Fibroblast of gingiva (primary cell): ENCODE measurements at regions not wholly inside any gene's neighbourhood (a gene's known extent, or its start where the extent isn't known, plus 50 kb on each side); places are given as distances from the start of the nearest gene placed in this dataset.
"Not testable (repeated sequence)": the region's sequence is repeated elsewhere in the genome, so short reads cannot be mapped to it uniquely, and the experiment has no call there.

Source experiments
- DNase-seq: peaks from one replicate; pipeline ENCODE4 v3.0.0-alpha.2; 2011; ENCODE audit warnings: low read depth

GRCh38 chr10:9289811-9290210 lies 1235.3 kb downstream of the GATA3 start:
- DNase-seq, result peak; percentile 41

DNA sequence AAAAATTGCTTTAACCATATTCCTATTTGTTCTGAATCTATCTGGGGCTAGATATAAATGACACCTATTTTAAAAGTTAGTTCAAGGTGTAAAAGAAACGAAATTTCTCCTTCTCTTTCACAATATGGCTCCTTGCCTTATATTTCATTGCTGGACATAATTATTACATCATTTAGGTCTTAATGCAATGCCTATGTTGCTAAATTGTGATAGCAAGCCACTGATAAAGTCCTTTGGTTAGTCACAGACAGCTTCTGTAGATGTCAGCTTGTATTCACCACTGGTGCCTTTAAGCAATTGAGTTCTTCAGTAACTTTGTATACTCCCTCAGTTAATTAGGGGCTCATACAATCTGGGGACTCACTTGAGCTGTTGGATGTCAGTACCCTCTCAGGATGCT lies 1236.6 kb downstream of the GATA3 start:
- no peak for DNase-seq

DNA sequence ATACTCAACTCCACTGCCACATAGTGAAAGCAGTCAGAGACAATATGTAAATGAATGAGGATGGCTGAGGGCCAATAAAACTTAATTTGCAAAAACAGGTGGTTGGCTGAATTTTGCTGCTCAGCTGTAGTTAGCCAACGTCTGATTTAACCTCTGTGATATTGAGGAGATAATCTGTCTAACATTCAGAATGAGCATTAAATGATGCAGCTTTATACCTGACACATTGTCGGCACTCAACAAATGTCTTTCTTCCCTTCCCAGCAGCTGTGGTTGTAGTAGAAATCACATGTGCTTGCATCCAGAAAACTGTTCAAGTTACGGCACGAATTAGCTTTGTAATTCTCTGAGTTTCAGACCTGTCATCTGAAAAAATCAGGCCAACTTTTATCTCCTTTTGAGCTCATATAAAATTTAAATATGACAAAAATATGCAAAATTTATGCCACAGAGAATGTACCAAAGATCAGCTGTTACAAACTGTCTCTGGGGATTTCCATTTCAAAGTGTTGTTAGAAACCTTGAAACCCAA lies 1239.7 kb downstream of the GATA3 start:
- DNase-seq, result no peak

- DNase-seq, result no peak
Observed at GRCh38 chr10:9294865-9295264, 1240.4 kb downstream of the GATA3 start.

DNA sequence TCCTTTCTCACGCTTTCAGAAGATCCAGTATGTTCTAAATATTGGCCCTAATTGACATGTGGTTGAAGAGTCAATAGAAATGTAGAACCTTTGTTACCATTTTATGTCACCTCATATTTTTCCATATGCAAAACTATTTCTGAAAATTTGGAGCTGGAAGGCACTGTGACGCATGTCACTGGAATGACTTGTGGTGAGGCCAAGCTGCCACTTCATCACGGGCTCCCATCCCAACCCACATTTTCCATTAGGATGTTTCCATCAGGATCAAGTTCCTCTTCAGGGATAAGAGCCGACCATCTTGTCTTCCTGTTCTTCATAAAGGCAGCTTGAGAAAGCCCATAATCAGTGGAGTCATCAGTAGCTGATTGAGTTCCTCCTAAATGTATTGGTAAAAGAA lies 1241.7 kb downstream of the GATA3 start:
- DNase-seq, result peak; percentile 69

DNA sequence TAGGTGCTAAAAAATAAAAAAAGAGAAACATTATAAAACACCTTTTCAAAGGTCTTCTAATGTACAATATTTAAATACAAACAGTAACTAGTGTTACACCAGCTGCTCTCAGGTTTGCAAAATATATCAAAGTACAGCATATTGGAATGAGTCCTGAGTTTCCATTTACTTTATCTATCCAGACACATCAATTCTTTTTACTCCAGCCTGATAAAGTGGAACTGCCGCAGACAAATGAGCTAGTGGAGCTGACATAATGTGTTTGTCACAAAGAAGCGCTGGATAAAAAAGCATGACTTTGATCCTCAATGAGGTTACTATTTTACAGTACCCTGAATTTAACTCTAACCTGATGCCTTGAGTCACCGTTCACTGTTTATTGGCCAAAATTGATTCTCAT lies 1243.1 kb downstream of the GATA3 start:
- DNase-seq, result no peak

DNA sequence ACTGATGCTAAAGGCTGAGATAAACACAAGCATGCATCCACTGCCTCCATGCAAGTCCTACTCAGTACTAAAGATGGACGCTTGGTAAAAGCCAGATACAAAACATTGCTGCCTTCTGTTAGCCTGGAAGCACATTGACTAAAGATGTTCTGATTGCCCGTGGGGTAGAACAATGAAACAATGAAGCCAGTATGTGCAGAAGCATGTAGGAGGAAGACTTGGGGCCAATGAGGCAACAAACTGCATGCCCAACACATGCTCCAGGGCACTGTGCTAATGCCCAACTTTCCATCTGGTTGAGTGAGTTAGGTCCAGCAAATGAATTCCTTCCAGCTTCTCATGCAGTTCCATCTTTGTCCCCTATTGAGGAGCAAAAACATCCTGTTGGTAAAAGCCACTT lies 1245.5 kb downstream of the GATA3 start:
- DNase-seq, result peak; percentile 5

DNA sequence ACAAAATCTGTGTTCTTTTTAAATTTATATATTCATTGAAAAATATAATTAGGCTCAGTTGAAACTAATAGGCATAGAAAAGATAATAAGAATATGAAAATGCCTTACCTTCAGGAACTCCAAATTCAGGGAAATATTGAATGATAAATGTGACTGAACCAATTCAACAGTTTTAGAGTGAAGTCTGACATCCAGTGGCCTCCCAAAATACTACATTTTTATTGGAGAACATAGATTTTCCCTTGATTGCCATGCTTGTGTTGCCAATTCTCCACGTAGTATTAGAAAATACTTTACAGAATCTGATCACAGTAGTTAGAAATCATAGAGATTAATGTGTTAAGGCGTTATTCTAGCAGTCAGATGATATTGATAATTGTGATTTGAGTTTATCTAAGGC lies 1246.7 kb downstream of the GATA3 start:
- no peak for DNase-seq

GRCh38 chr10:9301554-9301953 lies 1247.1 kb downstream of the GATA3 start:
- no peak for DNase-seq

DNA sequence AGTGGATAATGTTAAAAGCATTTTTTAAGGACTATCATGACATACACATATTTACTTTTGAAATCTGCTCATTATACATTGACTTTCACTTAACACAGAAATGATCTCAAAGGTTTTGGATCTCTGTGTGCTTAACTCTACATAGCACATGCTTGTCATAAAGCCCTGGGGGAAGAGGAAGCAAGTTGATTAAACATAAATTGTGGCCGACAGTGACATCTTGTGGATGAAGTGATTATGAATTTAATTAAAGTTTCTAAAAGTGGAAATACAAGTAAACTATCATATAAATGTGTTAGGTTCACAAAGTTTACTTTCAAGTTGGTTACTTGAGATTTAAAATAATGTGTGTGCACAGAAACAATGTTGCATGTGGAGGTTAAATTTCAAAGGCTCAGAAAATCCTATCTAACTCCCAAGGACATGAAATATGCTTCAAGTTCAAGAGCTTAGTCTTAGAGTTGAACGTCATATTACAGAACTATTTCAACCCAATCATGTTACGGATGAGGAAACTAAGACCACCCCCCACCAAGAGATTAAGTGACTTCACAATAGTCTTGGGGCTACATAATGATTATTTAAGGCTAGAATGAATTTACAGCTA lies 1247.8 kb downstream of the GATA3 start:
- DNase-seq, result peak; percentile 49

DNA sequence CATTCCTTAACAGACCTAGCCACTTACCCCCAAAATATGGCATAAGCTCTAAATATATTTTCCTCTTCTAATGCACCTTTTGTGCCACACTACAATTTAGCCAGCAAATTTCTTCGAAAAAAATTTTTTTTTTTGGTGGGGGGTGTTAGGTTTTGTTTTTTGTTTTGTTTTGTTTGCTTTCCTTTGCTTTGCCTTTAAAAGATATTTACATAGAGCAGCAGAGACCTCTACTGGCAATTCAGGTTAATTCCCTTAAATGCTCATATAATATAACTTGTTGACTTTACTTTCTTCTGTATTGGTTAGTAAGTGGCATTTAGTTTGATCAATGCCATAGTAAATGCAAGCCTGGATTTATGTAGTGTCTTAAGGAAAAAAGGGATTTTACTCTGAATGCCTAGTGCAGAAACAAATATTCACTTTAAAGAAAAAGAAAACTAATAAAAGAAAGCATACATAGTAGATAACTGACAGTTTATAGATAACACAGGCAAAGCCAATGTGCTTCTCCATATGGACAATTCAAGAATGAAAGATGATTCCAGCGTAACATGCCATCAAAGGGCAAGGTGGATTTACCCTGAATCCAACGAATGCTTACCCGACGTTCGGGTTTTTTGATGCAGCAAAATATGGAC lies 1250.6 kb downstream of the GATA3 start:
- DNase-seq, result peak; percentile 11

DNA sequence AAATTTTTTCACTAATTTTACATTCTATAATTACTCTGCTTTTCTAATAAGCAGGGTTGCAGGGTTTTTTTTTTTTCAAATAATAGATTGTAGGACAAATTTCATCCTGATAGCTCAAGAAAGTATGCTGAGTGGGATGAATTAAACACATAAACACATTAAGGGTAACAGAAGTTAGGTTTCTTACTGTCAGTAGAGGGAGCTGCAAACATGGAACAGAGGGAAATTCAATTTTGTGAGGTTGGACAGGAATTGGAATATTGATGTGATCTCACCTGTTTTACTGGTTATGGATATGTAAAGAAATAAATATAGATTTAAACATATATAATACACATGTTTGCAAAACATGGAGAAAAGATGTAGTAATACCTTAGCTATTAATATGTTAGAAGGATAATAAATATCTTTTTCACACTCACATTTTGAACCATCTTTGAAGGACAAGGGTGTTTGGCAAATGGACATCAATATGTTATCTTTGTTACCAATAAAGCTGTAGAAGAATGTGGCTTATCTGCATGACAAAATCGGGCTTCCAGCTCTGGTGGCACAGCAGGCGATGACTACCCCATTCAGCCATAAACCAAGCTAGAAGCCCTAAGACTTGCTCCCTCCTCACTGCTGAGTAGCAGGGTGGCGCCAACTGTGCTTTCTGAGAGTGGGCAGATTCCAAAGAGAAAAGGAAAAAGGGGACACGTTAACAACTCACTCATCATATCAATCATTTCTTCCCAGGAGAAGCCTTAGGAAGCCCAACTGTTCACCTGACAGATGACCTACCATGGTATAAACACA lies 1257.4 kb downstream of the GATA3 start:
- no peak for DNase-seq

- no peak for DNase-seq
Observed at GRCh38 chr10:9315292-9315691, 1260.8 kb downstream of the GATA3 start.

DNA sequence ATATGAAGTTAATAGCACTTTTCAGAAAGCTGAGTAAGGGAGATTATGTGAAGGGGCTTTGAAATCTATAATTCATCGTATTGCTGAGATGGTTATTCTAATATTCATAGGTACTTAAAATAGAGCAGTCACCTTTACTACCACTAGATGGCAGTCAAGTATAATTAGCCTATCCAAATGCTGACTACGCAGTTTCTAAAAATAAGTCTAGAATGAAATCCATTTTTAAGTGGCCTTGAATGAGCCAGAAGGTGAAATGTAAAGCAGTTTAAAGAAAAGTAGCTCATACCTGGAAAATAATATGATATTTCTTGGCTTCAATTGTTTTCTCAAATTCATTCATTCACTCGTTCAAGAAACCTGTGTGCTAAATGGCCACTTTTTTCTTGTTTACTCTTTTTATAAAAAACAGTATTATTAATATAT lies 1277.1 kb downstream of the GATA3 start:
- DNase-seq, result peak; percentile 53

DNA sequence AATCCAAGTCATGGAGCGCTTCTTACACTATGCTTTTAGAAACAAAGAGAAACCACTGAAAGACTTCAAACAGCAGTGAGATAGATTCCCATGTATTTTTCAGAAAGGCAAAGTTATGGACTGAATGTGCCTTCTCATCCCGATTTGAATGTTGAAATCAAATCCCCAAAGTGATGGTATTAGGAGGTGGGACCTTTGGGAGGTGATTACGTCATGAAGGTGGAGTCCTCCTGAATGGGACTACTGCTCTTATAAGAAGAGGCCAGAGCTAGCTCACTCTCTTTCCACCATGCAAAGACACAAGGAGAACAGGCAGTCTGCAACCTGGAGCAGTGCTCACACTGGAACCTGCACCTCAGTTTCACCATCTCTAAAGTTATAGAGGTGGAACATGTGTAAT lies 1279.8 kb downstream of the GATA3 start:
- DNase-seq, result no peak

- no peak for DNase-seq
Observed at GRCh38 chr10:9339716-9340115, 1285.2 kb downstream of the GATA3 start.

DNA sequence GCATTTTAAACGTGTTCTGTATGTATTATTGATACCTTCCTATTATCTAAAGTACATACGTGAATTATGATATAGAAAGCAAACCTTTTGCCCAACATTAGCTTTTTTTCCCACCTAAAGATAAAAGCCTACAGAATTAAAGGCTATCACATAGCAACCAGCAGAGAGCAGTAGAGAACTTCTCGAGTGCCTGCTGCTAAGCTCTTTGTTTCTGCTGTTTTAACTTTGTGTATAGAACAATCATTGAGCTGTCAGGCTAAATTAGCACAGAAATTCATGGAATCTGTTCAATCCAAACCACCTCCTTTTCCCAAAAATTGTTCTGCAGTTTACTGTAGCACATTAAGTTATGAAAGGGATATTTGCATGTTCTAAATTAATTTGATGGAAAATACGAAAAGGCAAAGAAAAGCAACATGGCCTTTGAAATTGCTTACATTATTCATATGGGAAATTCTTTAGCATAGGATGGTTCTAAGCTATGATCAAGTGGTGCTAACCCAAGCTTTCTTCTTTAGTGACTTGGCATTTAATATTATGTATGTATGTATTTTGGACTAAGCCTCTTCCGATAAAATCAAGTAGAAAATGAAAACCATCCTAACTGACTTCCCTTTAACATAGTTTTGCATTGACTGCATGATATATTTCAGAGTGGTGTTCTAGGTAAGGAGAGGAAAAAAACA lies 1288.5 kb downstream of the GATA3 start:
- DNase-seq, result peak; percentile 8

- not testable (repeated sequence) for DNase-seq
Observed at GRCh38 chr10:9347933-9348332, 1293.4 kb downstream of the GATA3 start.

GRCh38 chr10:9357471-9357870 lies 1303.0 kb downstream of the GATA3 start:
- no peak for DNase-seq

DNA sequence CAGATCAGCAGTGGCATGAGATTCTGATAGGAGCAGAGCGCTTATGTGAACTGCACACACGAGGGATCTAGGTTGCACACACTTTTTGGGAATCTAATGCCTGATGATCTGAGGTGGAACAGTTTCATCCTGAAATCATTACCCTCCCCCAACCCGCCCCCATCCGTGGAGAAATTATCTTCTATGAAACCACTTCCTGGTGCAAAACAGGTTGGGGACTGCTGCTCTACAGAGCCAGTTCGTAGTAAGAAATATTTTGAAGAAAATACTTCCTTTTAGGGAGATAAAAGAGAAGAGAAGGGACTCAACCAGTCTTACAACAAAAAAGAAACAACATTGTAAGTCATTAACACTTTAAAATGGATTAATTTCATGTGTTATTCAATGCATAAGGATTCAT lies 1308.2 kb downstream of the GATA3 start:
- DNase-seq, result no peak

GRCh38 chr10:9379183-9379582 lies 1324.7 kb downstream of the GATA3 start:
- DNase-seq, result no peak

DNA sequence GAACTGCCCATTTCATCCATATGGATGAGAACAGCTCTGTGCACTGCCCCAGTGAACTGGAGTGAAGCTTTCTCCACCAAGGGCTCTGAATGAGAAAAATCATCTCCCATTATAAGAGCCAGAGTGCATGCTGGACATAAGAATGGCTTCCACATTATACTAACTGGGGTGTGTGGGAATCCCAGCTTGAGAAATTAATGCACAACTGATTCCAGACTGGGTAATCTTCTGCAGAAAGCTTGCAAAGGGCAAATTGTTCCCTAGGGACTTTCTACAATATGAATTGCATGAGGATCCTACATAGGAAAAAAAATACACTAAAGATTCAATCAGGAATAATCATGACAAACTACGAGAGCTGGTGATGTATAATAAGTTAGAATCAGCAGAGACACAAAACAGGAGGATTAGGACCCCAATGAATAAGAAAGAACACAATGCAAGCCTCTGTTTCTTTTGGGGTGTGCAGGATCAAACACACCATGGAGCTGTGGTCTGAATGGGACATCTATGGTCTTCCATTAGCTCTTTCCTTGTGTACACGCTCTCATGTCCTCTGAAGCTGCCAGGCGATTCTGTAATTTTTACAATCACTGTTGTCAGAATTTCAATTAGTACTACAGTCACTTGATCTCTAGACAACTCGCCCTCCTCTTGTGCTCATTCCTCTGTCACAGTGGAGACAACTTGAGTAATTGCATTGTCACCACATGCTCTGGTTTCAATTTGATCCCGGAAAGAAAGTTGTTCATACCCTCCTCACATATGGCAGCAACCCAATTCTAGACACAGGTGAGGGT lies 1327.4 kb downstream of the GATA3 start:
- no peak for DNase-seq
